Hematopoietic multipotent progenitor cell treated with erythropoietin and hydrocortisone succinate and interleukin-3 and kit ligand, for 6 days (in vitro differentiated cells): ENCODE measurements at regions not wholly inside any gene's neighbourhood (a gene's known extent, or its start where the extent isn't known, plus 50 kb on each side); places are given as distances from the start of the nearest gene placed in this dataset.

Experiments
- DNase-seq: peaks from one replicate; pipeline ENCODE4 v3.0.0-alpha.2; 2015

- DNase-seq, result no peak
Measured at GRCh38 chr17:77763575-77763974, 194.9 kb upstream of the TNRC6C start.

- DNase-seq, result no peak
Measured at GRCh38 chr17:77765292-77765691, 193.2 kb upstream of the TNRC6C start.

- DNase-seq, result no peak
Measured at GRCh38 chr17:77767148-77767547, 191.4 kb upstream of the TNRC6C start.

- no peak for DNase-seq
Measured at GRCh38 chr17:77768248-77768852, 190.2 kb upstream of the TNRC6C start.

GRCh38 chr17:77769215-77769614 is 189.3 kb upstream of the TNRC6C start:
- no peak for DNase-seq

- no peak for DNase-seq
Measured at GRCh38 chr17:77769762-77770161, 188.7 kb upstream of the TNRC6C start.

- no peak for DNase-seq
Measured at GRCh38 chr17:77770331-77771105, 188.0 kb upstream of the TNRC6C start.

- DNase-seq, result no peak
Measured at GRCh38 chr17:77771145-77771544, 187.4 kb upstream of the TNRC6C start.

GRCh38 chr17:77771587-77771986 is 186.9 kb upstream of the TNRC6C start:
- DNase-seq, result no peak

- no peak for DNase-seq
Measured at GRCh38 chr17:77771998-77772397, 186.5 kb upstream of the TNRC6C start.

- DNase-seq, result peak; percentile 81
Measured at GRCh38 chr17:77772461-77772897, 186.0 kb upstream of the TNRC6C start.

GRCh38 chr17:77772899-77773358 is 185.6 kb upstream of the TNRC6C start:
- no peak for DNase-seq

GRCh38 chr17:77774182-77774581 is 184.3 kb upstream of the TNRC6C start:
- no peak for DNase-seq

GRCh38 chr17:77778636-77779489 is 179.6 kb upstream of the TNRC6C start:
- no peak for DNase-seq

GRCh38 chr17:77779711-77780539 is 178.6 kb upstream of the TNRC6C start:
- no peak for DNase-seq

- DNase-seq, result no peak
Measured at GRCh38 chr17:77781536-77781935, 177.0 kb upstream of the TNRC6C start.

GRCh38 chr17:77782201-77782600 is 176.3 kb upstream of the TNRC6C start:
- DNase-seq, result no peak

- DNase-seq, result no peak
Measured at GRCh38 chr17:77782611-77783010, 175.9 kb upstream of the TNRC6C start.

- no peak for DNase-seq
Measured at GRCh38 chr17:77783991-77784820, 174.3 kb upstream of the TNRC6C start.

- DNase-seq, result no peak
Measured at GRCh38 chr17:77785312-77785905, 173.1 kb upstream of the TNRC6C start.

GRCh38 chr17:77786090-77786489 is 172.4 kb upstream of the TNRC6C start:
- DNase-seq, result no peak
